ENCODE measurements at regions not wholly inside any gene's neighbourhood (a gene's known extent, or its start where the extent isn't known, plus 50 kb on each side); places are given as distances from the start of the nearest gene placed in this dataset.

- TF ChIP-seq CTCF (conservative IDR thresholded peaks at IDR 0.05; ENCODE audit: low read depth, low read length) (no peak), MXI1 (IDR thresholded peaks at IDR 0.05; ENCODE audit: borderline replicate concordance, low read depth, low read length) (no peak)
These were observed 127.1 kb upstream of the SLC44A3 start for GRCh38 chr1:94693029-94693428.
